ENCODE measurements at regions not wholly inside any gene's neighbourhood (a gene's known extent, or its start where the extent isn't known, plus 50 kb on each side); places are given as distances from the start of the nearest gene placed in this dataset.

DNA sequence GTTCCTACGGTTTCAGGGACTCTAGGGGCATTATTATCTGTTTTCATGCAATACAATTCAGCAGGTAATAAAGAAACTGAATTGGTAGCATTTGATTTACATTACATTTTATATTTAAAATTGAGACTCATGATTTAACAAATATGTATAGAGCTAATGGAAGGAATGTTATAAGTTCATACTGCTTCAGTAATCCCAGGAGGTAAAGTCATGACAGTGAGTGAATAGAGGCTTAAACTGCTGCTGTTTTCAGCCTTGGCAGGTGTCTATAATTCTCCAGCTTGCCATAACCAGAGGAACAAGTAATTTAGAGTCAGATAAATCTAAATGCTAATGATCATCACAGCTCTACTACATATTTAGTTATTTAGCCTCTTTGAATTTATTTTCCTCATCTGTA, 360.8 kb upstream of the MANEA start:
- Histone ChIP-seq H3K9me3 (ENCODE audit: control insufficient read depth, insufficient read depth, low read length) (no peaks in the 10 kb centered on the region), H2AK9ac (replicated peaks; ENCODE audit: low read depth, low read length, poor library complexity) (no peak overlapping the region), H3K79me1 (ENCODE audit: low read depth in 1 of 2, low read length in 2 of 2) (no peaks in the 10 kb centered on the region), H3K4me2 (ENCODE audit: low read depth, low read length) (no peak overlapping the region), H4K8ac (ENCODE audit: low read depth in 2 of 2, low read length in 2 of 2) (no peak overlapping the region), H4K5ac (ENCODE audit: low read depth, low read length) (no peak overlapping the region), H3K56ac (ENCODE audit: extremely low read depth, insufficient read depth, low read length) (no peak overlapping the region), H2AK5ac (ENCODE audit: low read depth, low read length) (no peak overlapping the region), H3K23ac (ENCODE audit: low read depth, low read length) (no peak overlapping the region), H3K36me3 (ENCODE audit: control insufficient read depth, insufficient read depth, low read length) (no peaks in the 10 kb centered on the region), H2BK5ac (ENCODE audit: low read depth, low read length, poor library complexity, severe bottlenecking) (no peak overlapping the region), H3K9ac (ENCODE audit: low read depth, low read length) (no peak overlapping the region), H2BK15ac (ENCODE audit: low read depth, low read length) (no peak overlapping the region), H3K18ac (ENCODE audit: low read depth, low read length) (no peak overlapping the region), H4K20me1 (ENCODE audit: insufficient read depth, low read length) (no peaks in the 10 kb centered on the region), H2BK120ac (ENCODE audit: low read depth, low read length) (no peak overlapping the region), H2AFZ (replicated peaks; ENCODE audit: low read length, poor library complexity) (no peak overlapping the region), H3K27ac (ENCODE audit: insufficient read depth, low read length) (no peak overlapping the region), H2BK20ac (ENCODE audit: low read depth, low read length) (no peak overlapping the region), H4K91ac (ENCODE audit: insufficient read depth, low read depth, low read length) (no peak overlapping the region), H3K4ac (ENCODE audit: low read depth, low read length) (no peak overlapping the region), H3K4me1 (ENCODE audit: control insufficient read depth, insufficient read depth, low read length) (no peaks in the 10 kb centered on the region), H3K14ac (replicated peaks; ENCODE audit: low read depth, low read length) (no peak overlapping the region), H3K27me3 (ENCODE audit: control insufficient read depth, insufficient read depth, low read length) (no peaks in the 10 kb centered on the region), H3K4me3 (ENCODE audit: insufficient read depth, low read depth, low read length) (no peak overlapping the region), H3K9me1 (ENCODE audit: insufficient read depth, low read length) (no peaks in the 10 kb centered on the region)
- ChIA-PET CTCF (no interaction called here), POLR2A (ENCODE audit: unreplicated experiment) (no interaction called here)
- TF ChIP-seq ELK1 (IDR thresholded peaks at IDR 0.05; ENCODE audit: borderline replicate concordance, low read depth, low read length) (no peak), MAFK (IDR thresholded peaks at IDR 0.05; ENCODE audit: low read depth, low read length) (no peak), SMC3 (IDR thresholded peaks at IDR 0.05; ENCODE audit: low read depth, low read length) (no peak), NFE2L2 (IDR thresholded peaks at IDR 0.05; ENCODE audit: low read depth, low read length) (no peak), BHLHE40 (IDR thresholded peaks at IDR 0.05; ENCODE audit: low read depth, low read length) (no peak), RFX5 (IDR thresholded peaks at IDR 0.05; ENCODE audit: low read depth, low read length) (no peak), POLR2A (IDR thresholded peaks at IDR 0.05; ENCODE audit: low read depth, low read length) (no peak), RCOR1 (IDR thresholded peaks at IDR 0.05; ENCODE audit: insufficient replicate concordance, low read length) (no peak), FOS (IDR thresholded peaks at IDR 0.05; ENCODE audit: low read depth, low read length) (no peak), CHD1 (IDR thresholded peaks at IDR 0.05; ENCODE audit: low read depth, low read length) (no peak), RAD21 (IDR thresholded peaks at IDR 0.05; ENCODE audit: low read length) (no peak), MXI1 (IDR thresholded peaks at IDR 0.05; ENCODE audit: borderline replicate concordance, low read depth, low read length) (no peak), MAZ (IDR thresholded peaks at IDR 0.05; ENCODE audit: borderline replicate concordance, low read depth, low read length) (no peak), CEBPB (IDR thresholded peaks at IDR 0.05; ENCODE audit: low read depth, low read length) (no peak)
- TF ChIP-seq, protein P1, sequence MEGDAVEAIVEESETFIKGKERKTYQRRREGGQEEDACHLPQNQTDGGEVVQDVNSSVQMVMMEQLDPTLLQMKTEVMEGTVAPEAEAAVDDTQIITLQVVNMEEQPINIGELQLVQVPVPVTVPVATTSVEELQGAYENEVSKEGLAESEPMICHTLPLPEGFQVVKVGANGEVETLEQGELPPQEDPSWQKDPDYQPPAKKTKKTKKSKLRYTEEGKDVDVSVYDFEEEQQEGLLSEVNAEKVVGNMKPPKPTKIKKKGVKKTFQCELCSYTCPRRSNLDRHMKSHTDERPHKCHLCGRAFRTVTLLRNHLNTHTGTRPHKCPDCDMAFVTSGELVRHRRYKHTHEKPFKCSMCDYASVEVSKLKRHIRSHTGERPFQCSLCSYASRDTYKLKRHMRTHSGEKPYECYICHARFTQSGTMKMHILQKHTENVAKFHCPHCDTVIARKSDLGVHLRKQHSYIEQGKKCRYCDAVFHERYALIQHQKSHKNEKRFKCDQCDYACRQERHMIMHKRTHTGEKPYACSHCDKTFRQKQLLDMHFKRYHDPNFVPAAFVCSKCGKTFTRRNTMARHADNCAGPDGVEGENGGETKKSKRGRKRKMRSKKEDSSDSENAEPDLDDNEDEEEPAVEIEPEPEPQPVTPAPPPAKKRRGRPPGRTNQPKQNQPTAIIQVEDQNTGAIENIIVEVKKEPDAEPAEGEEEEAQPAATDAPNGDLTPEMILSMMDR (conservative IDR thresholded peaks at IDR 0.05; ENCODE audit: low read depth, low read length), result no peak
- TF ChIP-seq, protein P2, sequence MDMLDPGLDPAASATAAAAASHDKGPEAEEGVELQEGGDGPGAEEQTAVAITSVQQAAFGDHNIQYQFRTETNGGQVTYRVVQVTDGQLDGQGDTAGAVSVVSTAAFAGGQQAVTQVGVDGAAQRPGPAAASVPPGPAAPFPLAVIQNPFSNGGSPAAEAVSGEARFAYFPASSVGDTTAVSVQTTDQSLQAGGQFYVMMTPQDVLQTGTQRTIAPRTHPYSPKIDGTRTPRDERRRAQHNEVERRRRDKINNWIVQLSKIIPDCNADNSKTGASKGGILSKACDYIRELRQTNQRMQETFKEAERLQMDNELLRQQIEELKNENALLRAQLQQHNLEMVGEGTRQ (IDR thresholded peaks at IDR 0.05; ENCODE audit: low read depth, low read length), result no peak
- DNase-seq (no peak), ATAC-seq (ENCODE audit: low read depth) (no peak)
- in situ Hi-C loops (cut with MboI; ENCODE audit: low sequenced_read_pairs) (no loop called here), intact Hi-C loops (cut with micrococcal nuclease) (no loop called here), dilution Hi-C loops (cut with HindIII; ENCODE audit: low sequenced_read_pairs, unreplicated experiment) (no loop called here)
- no TSS peak for BruUV-seq (replicated peaks)
- WGBS, 2 experiments (ENCODE audit: extremely low coverage in 2 of 2, insufficient read length in 1 of 2), result no CpG with 5 or more reads among the region's 1 CpG

Measured in IMR-90 (cell line).